ENCODE measurements at regions not wholly inside any gene's neighbourhood (a gene's known extent, or its start where the extent isn't known, plus 50 kb on each side); places are given as distances from the start of the nearest gene placed in this dataset.
"Not testable (repeated sequence)": the region's sequence is repeated elsewhere in the genome, so short reads cannot be mapped to it uniquely, and the experiment has no call there.

DNA sequence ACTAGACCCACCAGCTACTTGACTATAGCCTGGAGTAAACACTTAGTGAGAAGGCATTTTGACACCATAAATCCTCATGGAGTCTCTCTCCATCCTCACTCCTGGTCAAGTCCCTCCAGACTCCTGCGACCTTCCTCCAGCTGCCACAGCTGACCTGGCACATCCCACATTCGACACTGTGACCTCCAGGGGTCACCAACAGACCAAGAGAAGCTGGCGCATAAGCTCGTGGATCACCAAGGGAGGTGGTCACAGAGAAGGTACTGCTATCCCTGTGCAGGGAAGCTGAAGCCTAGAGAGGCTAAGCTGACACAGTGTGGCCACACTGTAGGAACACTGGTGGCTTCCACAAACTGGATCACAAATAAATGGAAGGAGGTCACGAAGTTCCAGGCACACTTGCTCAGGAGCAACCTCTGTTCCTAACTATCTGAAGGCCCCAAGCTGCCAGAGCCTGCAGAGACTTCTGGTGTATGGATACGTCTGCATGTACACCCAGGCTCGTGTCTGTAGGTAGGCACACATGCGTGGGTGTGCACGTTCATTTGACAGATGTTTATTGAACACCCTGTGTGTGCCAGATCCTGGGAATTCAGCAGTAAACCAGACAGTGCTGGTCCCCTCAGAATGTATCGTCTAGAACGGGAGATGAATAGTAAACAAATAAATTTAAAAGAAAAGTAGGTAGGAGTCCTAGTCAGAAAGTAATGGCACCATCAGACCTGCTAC, 104.4 kb downstream of the C5orf15 start:
- DNase-seq, result no peak
- no peaks in the 10 kb centered on the region for H3K27me3 Mint-ChIP-seq
- ATAC-seq (ENCODE audit: low read depth in 2 of 2), result no peak
- peak overlapping the region in 3 of 6 donors; percentile 62 to 82 (median 67) for H3K27ac Mint-ChIP-seq
- H3K4me1 Mint-ChIP-seq, result peaks cover 45 to 78% (median 68%) of the 10 kb centered on the region in 3 donors
- H3K4me3 Mint-ChIP-seq, result no peak overlapping the region
- H3K9me3 Mint-ChIP-seq, result peaks cover 0 to 3% (median 0%) of the 10 kb centered on the region in 7 donors
- H3K36me3 Mint-ChIP-seq, result no peaks in the 10 kb centered on the region

- Mint-ChIP-seq H3K4me1 (peaks cover 35 to 56% (median 51%) of the 10 kb centered on the region in 3 donors), H3K27me3 (no peaks in the 10 kb centered on the region), H3K4me3 (peak overlapping the region in 6 of 8 donors; percentile 38 to 79 (median 56)), H3K9me3 (peaks cover 0 to 3% (median 0%) of the 10 kb centered on the region in 7 donors), H3K27ac (peak overlapping the region in 4 of 6 donors; percentile 1 to 74 (median 54)), H3K36me3 (no peaks in the 10 kb centered on the region)
- ATAC-seq (ENCODE audit: low read depth in 2 of 2), result peak; percentile 100
- DNase-seq, result peak; percentile 63
These were observed 107.2 kb downstream of the C5orf15 start for GRCh38 chr5:133861161-133861737.

GRCh38 chr5:133859073-133859472, 109.4 kb downstream of the C5orf15 start:
- Mint-ChIP-seq H3K4me1 (peaks cover 21 to 45% (median 29%) of the 10 kb centered on the region in 3 donors), H3K27ac (peak overlapping the region in 3 of 6 donors; percentile 41 to 82 (median 77)), H3K36me3 (no peaks in the 10 kb centered on the region), H3K9me3 (peaks cover 0 to 3% (median 0%) of the 10 kb centered on the region in 7 donors), H3K27me3 (peaks cover 0 to 7% (median 0%) of the 10 kb centered on the region in 3 donors), H3K4me3 (no peak overlapping the region)
- no peak for ATAC-seq (ENCODE audit: low read depth in 2 of 2)
- no peak for DNase-seq

DNA sequence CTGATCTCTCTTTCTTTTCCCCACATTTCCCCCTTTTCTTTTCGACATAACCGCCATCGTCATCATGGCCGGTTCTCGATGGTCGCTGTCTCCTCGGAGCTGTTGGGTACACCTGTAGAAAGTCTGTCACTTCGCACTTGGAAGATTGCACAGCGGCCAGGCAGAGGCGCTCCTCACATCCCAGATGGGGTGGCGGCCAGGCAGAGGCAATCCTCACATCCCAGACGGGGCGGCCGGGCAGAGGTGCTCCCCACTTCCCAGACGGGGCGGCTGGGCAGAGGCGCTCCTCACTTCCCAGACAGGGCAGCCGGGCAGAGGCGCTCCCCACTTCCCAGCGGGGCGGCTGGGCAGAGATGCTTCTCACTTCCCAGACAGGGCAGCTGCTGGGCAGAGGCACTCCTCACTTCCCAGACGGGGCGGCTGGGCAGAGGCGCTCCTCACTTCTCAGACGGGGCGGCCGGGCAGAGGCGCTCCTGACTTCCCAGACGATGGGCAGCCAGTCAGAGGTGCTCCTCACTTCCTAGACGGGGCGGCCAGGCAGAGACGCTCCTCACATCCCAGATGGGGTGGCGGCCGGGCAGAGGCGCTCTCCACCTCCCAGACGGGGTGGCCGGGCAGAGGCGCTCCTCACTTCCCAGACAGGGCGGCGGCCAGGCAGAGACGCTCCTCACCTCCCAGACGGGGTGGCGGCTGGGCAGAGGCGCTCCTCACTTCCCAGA, 110.7 kb downstream of the C5orf15 start:
- ATAC-seq (ENCODE audit: low read depth in 2 of 2); H3K27me3 Mint-ChIP-seq; H3K9me3 Mint-ChIP-seq; H3K4me3 Mint-ChIP-seq; H3K36me3 Mint-ChIP-seq; DNase-seq: not testable (repeated sequence)
- H3K4me1 Mint-ChIP-seq, result peaks cover 15 to 38% (median 30%) of the 10 kb centered on the region in 3 donors
- H3K27ac Mint-ChIP-seq, result peak overlapping the region in 1 of 6 donors; percentile 24

DNA sequence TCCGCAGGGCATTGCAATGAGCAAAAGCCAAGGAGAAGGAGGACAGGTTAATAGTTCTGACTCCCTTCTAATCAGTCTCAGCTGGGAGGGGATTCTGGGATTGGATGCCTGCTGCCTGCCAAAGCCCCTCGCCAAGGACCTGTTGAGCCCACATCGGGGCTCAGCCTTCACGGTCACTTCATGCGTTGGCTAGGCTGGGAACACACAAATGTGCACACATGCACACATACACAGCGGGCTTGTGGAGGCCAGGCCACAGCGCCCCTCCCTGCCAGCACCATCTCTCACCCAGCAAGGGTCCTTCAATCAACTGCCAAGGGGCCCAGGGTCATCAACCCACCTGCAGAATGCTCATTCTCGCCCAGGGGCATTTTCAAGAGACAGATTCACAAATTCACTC, 113.9 kb downstream of the C5orf15 start:
- Mint-ChIP-seq H3K27me3 (peaks cover 0 to 9% (median 7%) of the 10 kb centered on the region in 3 donors), H3K9me3 (peaks cover 0 to 3% (median 0%) of the 10 kb centered on the region in 7 donors), H3K27ac (no peak overlapping the region), H3K4me3 (no peak overlapping the region), H3K4me1 (peaks cover 5 to 41% (median 34%) of the 10 kb centered on the region in 3 donors), H3K36me3 (peaks cover 0 to 3% of the 10 kb centered on the region in 2 donors)
- no peak for ATAC-seq (ENCODE audit: low read depth in 2 of 2)
- DNase-seq, result no peak

DNA sequence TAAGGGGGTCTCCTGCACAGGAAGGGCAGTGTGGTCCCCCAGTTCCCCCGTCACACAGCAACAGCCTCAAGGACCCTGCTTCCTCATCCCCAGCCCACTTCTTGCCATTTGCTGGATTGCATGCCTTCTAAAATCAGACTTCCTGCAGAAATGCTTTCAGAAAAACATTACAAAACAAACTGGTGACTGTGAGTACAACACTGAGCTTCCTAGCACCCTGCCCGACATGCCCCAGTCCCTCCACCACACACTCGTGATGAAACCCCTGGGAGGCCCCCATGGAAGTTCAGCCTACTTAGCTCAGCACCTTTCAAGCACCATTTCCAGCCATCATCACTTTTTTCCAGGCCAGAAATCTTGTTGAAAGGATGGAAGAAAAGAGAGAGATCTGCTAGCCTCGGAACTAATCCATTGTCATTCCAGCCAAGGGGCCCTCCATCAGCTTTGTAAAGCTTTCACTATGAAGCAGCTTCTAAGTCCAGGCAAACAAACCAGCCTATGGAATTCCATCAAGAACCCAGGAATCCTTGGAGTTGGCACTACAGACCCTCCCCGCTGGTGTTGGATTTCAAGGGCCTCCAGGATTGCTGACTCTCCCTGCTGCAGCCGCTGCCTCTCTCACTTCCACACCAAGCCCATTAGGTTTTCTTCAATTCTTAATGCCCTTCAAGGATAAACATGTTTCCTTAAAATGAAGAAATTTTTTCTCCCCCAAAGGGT, 114.6 kb downstream of the C5orf15 start:
- Mint-ChIP-seq H3K9me3 (no peaks in the 10 kb centered on the region), H3K27ac (peak overlapping the region in 1 of 6 donors; percentile 71), H3K4me3 (peak overlapping the region in 1 of 8 donors; percentile 3), H3K27me3 (peaks cover 0 to 9% (median 7%) of the 10 kb centered on the region in 3 donors), H3K36me3 (peaks cover 0 to 3% of the 10 kb centered on the region in 2 donors), H3K4me1 (peaks cover 3 to 48% (median 36%) of the 10 kb centered on the region in 3 donors)
- no peak for ATAC-seq (ENCODE audit: low read depth in 2 of 2)
- DNase-seq, result no peak

DNA sequence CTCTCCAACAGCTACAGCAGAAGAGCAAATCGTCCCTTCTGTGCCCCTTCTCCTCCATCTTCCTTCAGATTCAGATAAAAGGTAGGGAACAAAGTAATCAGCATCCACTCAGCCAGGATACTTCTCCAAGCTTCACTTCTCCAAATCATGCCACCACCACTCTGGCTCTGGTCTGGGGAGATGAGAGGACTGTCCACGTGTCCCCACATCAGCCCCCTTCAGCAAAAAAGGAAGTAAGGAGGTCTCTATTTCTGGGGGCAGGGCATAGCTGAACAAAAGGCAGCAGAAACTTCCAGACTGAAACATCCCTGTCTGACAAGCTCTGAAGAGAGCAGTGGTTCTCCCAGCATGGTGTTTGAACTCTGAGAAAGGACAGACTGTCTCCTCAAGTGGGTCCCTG, 116.9 kb downstream of the C5orf15 start:
- DNase-seq (no peak), ATAC-seq (ENCODE audit: low read depth in 2 of 2) (peak in 1 of 2 donors; percentile 24)
- Mint-ChIP-seq H3K4me3 (peak overlapping the region in 1 of 8 donors; percentile 40), H3K9me3 (no peaks in the 10 kb centered on the region), H3K27me3 (peaks cover 0 to 9% (median 7%) of the 10 kb centered on the region in 3 donors), H3K27ac (peak overlapping the region in 1 of 6 donors; percentile 21), H3K36me3 (peaks cover 0 to 3% of the 10 kb centered on the region in 2 donors), H3K4me1 (peaks cover 22 to 66% (median 56%) of the 10 kb centered on the region in 3 donors)

DNA sequence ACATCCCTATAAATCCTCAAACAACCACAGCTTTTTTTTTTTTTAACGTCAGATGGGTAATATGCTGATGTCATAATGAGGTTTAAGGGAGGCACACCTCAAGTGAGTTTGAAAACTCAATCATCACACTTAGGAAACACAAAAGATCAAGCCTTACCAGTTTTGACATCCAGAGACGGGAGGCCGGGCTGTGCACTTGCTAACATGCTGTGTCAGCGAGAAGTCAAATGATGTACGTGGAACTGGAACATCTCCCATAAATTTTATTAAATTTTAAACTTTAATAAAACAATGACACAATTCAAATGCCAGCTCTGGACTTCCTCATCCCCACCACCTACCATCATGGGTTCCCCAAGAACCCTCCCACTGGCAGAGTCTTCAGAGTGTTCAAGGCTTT, 117.6 kb downstream of the C5orf15 start:
- Mint-ChIP-seq H3K36me3 (peaks cover 0 to 3% of the 10 kb centered on the region in 2 donors), H3K27me3 (peaks cover 0 to 9% (median 7%) of the 10 kb centered on the region in 3 donors), H3K4me3 (no peak overlapping the region), H3K4me1 (peaks cover 26 to 73% (median 60%) of the 10 kb centered on the region in 3 donors), H3K9me3 (no peaks in the 10 kb centered on the region), H3K27ac (no peak overlapping the region)
- DNase-seq, result no peak
- no peak for ATAC-seq (ENCODE audit: low read depth in 2 of 2)

- H3K4me3 Mint-ChIP-seq, result peak overlapping the region in 1 of 8 donors; percentile 37
- H3K36me3 Mint-ChIP-seq, result peaks cover 0 to 3% of the 10 kb centered on the region in 2 donors
- peaks cover 26 to 73% (median 60%) of the 10 kb centered on the region in 3 donors for H3K4me1 Mint-ChIP-seq
- no peak for DNase-seq
- H3K9me3 Mint-ChIP-seq, result no peaks in the 10 kb centered on the region
- H3K27me3 Mint-ChIP-seq, result peaks cover 0 to 9% (median 0%) of the 10 kb centered on the region in 3 donors
- no peak for ATAC-seq (ENCODE audit: low read depth in 2 of 2)
- H3K27ac Mint-ChIP-seq, result peak overlapping the region in 2 of 6 donors; percentile 32 to 49
These were observed 119.3 kb downstream of the C5orf15 start for GRCh38 chr5:133849116-133849515.

DNA sequence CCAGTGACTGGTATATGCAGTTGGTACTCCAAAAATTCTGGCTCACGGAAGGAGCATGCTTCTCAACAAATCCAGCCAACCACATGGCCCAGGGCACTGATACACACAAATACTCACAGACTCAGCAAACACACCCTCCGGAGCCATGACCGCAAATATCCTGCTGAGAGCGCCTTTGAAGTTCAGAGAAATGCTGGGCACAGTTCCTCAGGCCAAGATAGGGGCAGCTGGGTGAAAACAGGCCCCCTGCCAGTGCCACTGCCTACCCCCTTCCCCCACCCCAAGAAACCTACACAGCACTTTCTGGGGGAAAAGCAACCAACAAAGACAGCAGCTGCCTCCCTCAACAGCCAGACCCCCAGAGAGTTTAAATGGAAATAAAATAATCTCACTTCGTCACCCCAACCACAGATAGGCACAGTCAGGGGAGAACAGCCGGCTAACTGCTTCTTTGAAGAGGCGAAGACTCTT, 120.0 kb downstream of the C5orf15 start:
- Mint-ChIP-seq H3K27ac (peak overlapping the region in 4 of 6 donors; percentile 39 to 98 (median 92)), H3K9me3 (no peaks in the 10 kb centered on the region), H3K27me3 (peaks cover 0 to 9% (median 0%) of the 10 kb centered on the region in 3 donors), H3K4me1 (peaks cover 26 to 66% (median 56%) of the 10 kb centered on the region in 3 donors), H3K4me3 (peak overlapping the region in 6 of 8 donors; percentile 55 to 81 (median 74)), H3K36me3 (peaks cover 0 to 3% of the 10 kb centered on the region in 2 donors)
- no peak for DNase-seq
- peak; percentile 58 to 70 for ATAC-seq (ENCODE audit: low read depth in 2 of 2)

- Mint-ChIP-seq H3K27me3 (peaks cover 0 to 9% (median 0%) of the 10 kb centered on the region in 3 donors), H3K36me3 (peaks cover 0 to 3% of the 10 kb centered on the region in 2 donors), H3K9me3 (no peaks in the 10 kb centered on the region), H3K4me1 (peaks cover 26 to 62% (median 56%) of the 10 kb centered on the region in 3 donors), H3K27ac (peak overlapping the region in 4 of 6 donors; percentile 39 to 98 (median 92)), H3K4me3 (peak overlapping the region in 6 of 8 donors; percentile 55 to 81 (median 74))
- DNase-seq (no peak), ATAC-seq (ENCODE audit: low read depth in 2 of 2) (no peak)
These were observed 120.5 kb downstream of the C5orf15 start for GRCh38 chr5:133847886-133848285.

- Mint-ChIP-seq H3K4me1 (peaks cover 26 to 56% (median 56%) of the 10 kb centered on the region in 3 donors), H3K4me3 (peak overlapping the region in 5 of 8 donors; percentile 39 to 84 (median 71)), H3K27me3 (peaks cover 0 to 5% (median 0%) of the 10 kb centered on the region in 3 donors), H3K27ac (peak overlapping the region in 2 of 6 donors; percentile 55 to 81), H3K9me3 (no peaks in the 10 kb centered on the region), H3K36me3 (peaks cover 0 to 1% of the 10 kb centered on the region in 2 donors)
- DNase-seq (no peak), ATAC-seq (ENCODE audit: low read depth in 2 of 2) (no peak)
These were observed 121.1 kb downstream of the C5orf15 start for GRCh38 chr5:133847301-133847700.
